ENCODE measurements at regions not wholly inside any gene's neighbourhood (a gene's known extent, or its start where the extent isn't known, plus 50 kb on each side); places are given as distances from the start of the nearest gene placed in this dataset.
"Not testable (repeated sequence)": the region's sequence is repeated elsewhere in the genome, so short reads cannot be mapped to it uniquely, and the experiment has no call there.

GRCh38 chr7:149995369-149996026 is 121.7 kb downstream of the ATP6V0E2 start:
- DNase-seq (ENCODE audit: low read depth, low spot score) = not testable (repeated sequence)

- DNase-seq (ENCODE audit: low read depth, low spot score) = not testable (repeated sequence)
Observed at GRCh38 chr7:150000780-150001599, 127.2 kb downstream of the ATP6V0E2 start.

GRCh38 chr7:150003304-150003810 is 129.6 kb downstream of the ATP6V0E2 start:
- no peak for DNase-seq (ENCODE audit: low read depth, low spot score)

GRCh38 chr7:150003973-150004372 is 130.2 kb downstream of the ATP6V0E2 start:
- not testable (repeated sequence) for DNase-seq (ENCODE audit: low read depth, low spot score)

GRCh38 chr7:150004843-150005242 is 131.1 kb downstream of the ATP6V0E2 start:
- not testable (repeated sequence) for DNase-seq (ENCODE audit: low read depth, low spot score)

GRCh38 chr7:150009620-150010303 is 136.0 kb downstream of the ATP6V0E2 start:
- DNase-seq (ENCODE audit: low read depth, low spot score) = not testable (repeated sequence)

- DNase-seq (ENCODE audit: low read depth, low spot score) = not testable (repeated sequence)
Observed at GRCh38 chr7:150016651-150017189, 143.0 kb downstream of the ATP6V0E2 start.

- not testable (repeated sequence) for DNase-seq (ENCODE audit: low read depth, low spot score)
Observed at GRCh38 chr7:150020210-150020609, 146.4 kb downstream of the ATP6V0E2 start.

- DNase-seq (ENCODE audit: low read depth, low spot score) = not testable (repeated sequence)
Observed at GRCh38 chr7:150024550-150025490, 151.1 kb downstream of the ATP6V0E2 start.

GRCh38 chr7:150025802-150026201 is 152.0 kb downstream of the ATP6V0E2 start:
- DNase-seq (ENCODE audit: low read depth, low spot score) = not testable (repeated sequence)

- not testable (repeated sequence) for DNase-seq (ENCODE audit: low read depth, low spot score)
Observed at GRCh38 chr7:150028344-150029012, 154.7 kb downstream of the ATP6V0E2 start.

- DNase-seq (ENCODE audit: low read depth, low spot score) = not testable (repeated sequence)
Observed at GRCh38 chr7:150029013-150029389, 155.2 kb downstream of the ATP6V0E2 start.

- not testable (repeated sequence) for DNase-seq (ENCODE audit: low read depth, low spot score)
Observed at GRCh38 chr7:150031733-150032132, 158.0 kb downstream of the ATP6V0E2 start.

GRCh38 chr7:150033711-150034110 is 159.9 kb downstream of the ATP6V0E2 start:
- not testable (repeated sequence) for DNase-seq (ENCODE audit: low read depth, low spot score)

- DNase-seq (ENCODE audit: low read depth, low spot score) = not testable (repeated sequence)
Observed at GRCh38 chr7:150035769-150036168, 162.0 kb downstream of the ATP6V0E2 start.

- not testable (repeated sequence) for DNase-seq (ENCODE audit: low read depth, low spot score)
Observed at GRCh38 chr7:150039061-150039460, 165.3 kb downstream of the ATP6V0E2 start.

GRCh38 chr7:150042281-150042680 is 168.5 kb downstream of the ATP6V0E2 start:
- DNase-seq (ENCODE audit: low read depth, low spot score) = not testable (repeated sequence)

GRCh38 chr7:150044771-150045170 is 171.0 kb downstream of the ATP6V0E2 start:
- peak; percentile 49 for DNase-seq (ENCODE audit: low read depth, low spot score)

- not testable (repeated sequence) for DNase-seq (ENCODE audit: low read depth, low spot score)
Observed at GRCh38 chr7:150045596-150045995, 171.8 kb downstream of the ATP6V0E2 start.

Measured in astrocyte of the hippocampus (primary cell).